ENCODE measurements at regions not wholly inside any gene's neighbourhood (a gene's known extent, or its start where the extent isn't known, plus 50 kb on each side); places are given as distances from the start of the nearest gene placed in this dataset.

DNA sequence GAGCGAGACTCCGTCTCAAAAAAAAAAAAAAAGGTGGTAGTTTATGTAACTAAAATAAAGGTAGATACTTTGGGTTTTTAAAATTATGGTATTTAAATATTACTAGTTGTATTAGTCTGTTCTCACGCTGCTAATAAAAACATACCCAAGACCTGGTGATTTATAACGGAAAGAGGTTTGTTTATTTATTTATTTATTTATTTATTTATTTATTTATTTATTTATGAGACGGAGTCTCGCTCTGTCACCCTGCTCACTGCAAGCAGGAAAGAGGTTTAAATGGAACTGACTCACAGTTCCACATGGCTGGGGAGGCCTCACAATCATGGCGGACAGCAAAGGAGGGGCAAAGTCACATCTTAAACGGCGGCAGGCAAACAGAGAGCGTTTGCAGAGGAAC lies 196.0 kb downstream of the CALCRL start (continued):
- TF ChIP-seq, protein P1, sequence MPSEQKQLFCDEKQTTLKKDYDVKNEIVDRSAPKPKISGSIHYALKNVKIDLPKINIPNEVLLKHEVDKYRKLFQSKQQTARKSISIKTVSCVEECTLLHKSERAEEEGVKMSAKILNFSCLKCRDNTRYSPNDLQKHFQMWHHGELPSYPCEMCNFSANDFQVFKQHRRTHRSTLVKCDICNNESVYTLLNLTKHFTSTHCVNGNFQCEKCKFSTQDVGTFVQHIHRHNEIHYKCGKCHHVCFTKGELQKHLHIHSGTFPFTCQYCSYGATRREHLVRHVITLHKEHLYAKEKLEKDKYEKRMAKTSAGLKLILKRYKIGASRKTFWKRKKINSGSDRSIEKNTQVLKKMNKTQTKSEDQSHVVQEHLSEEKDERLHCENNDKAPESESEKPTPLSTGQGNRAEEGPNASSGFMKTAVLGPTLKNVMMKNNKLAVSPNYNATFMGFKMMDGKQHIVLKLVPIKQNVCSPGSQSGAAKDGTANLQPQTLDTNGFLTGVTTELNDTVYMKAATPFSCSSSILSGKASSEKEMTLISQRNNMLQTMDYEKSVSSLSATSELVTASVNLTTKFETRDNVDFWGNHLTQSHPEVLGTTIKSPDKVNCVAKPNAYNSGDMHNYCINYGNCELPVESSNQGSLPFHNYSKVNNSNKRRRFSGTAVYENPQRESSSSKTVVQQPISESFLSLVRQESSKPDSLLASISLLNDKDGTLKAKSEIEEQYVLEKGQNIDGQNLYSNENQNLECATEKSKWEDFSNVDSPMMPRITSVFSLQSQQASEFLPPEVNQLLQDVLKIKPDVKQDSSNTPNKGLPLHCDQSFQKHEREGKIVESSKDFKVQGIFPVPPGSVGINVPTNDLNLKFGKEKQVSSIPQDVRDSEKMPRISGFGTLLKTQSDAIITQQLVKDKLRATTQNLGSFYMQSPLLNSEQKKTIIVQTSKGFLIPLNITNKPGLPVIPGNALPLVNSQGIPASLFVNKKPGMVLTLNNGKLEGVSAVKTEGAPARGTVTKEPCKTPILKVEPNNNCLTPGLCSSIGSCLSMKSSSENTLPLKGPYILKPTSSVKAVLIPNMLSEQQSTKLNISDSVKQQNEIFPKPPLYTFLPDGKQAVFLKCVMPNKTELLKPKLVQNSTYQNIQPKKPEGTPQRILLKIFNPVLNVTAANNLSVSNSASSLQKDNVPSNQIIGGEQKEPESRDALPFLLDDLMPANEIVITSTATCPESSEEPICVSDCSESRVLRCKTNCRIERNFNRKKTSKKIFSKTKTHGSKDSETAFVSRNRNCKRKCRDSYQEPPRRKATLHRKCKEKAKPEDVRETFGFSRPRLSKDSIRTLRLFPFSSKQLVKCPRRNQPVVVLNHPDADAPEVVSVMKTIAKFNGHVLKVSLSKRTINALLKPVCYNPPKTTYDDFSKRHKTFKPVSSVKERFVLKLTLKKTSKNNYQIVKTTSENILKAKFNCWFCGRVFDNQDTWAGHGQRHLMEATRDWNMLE (tag by site-specific recombination; conservative IDR thresholded peaks at IDR 0.05; ENCODE audit: low read depth), result peak; percentile 64; the same call in 1 of the 2 replicates
- peak; percentile 16 for TF ChIP-seq ZNF510 (tag by site-specific recombination; IDR thresholded peaks at IDR 0.05; ENCODE audit: insufficient replicate concordance)
- TF ChIP-seq ZNF394 (tag by site-specific recombination; IDR thresholded peaks at IDR 0.05; ENCODE audit: borderline replicate concordance), result peak; percentile 74; the same call in 1 of the 2 replicates
- TF ChIP-seq ZNF19 (tag by site-specific recombination; IDR thresholded peaks at IDR 0.05; ENCODE audit: low read depth), result no peak

DNA sequence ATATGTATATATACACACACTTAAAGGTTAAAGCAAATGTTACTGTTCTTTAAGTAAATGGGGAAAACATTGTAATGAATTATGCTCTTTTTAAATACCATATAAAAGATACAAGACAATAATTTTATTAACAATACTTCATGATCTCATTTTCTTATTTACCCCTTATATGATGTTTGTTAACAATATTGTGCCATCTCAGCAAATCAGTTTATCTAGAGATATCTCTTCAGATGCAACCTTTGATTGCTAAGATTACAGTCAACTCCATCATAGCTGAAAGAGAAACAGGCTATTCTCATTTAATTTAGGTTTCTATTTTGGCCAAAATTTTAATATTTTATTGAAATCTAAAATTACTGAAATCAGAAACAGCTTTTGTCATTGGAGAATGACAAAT lies 197.9 kb downstream of the CALCRL start:
- no peak for TF ChIP-seq PBX3 (CRISPR knock-in tag; IDR thresholded peaks at IDR 0.05)
- no peak for TF ChIP-seq ZNF174 (tag by site-specific recombination; IDR thresholded peaks at IDR 0.05)
- TF ChIP-seq ZEB2 (tag by site-specific recombination; IDR thresholded peaks at IDR 0.05), result no peak
- TF ChIP-seq KLF7 (tag by site-specific recombination; IDR thresholded peaks at IDR 0.05; ENCODE audit: borderline replicate concordance), result no peak
- TF ChIP-seq YY1 (tag by site-specific recombination; IDR thresholded peaks at IDR 0.05), result no peak
- TF ChIP-seq ZNF747 (tag by site-specific recombination; IDR thresholded peaks at IDR 0.05), result no peak
- no peak for TF ChIP-seq KLF9 (tag by site-specific recombination; IDR thresholded peaks at IDR 0.05; ENCODE audit: low read depth)
- TF ChIP-seq ZNF10 (tag by site-specific recombination; IDR thresholded peaks at IDR 0.05), result no peak
- TF ChIP-seq ZBTB49 (tag by site-specific recombination; IDR thresholded peaks at IDR 0.05; ENCODE audit: low read depth), result no peak
- TF ChIP-seq ZNF549 (tag by site-specific recombination; IDR thresholded peaks at IDR 0.05), result no peak
- TF ChIP-seq ZNF837 (tag by site-specific recombination; IDR thresholded peaks at IDR 0.05), result no peak
- TF ChIP-seq ZNF404 (tag by site-specific recombination; IDR thresholded peaks at IDR 0.05), result no peak
- TF ChIP-seq ZNF155 (tag by site-specific recombination; IDR thresholded peaks at IDR 0.05), result no peak
- no peak for TF ChIP-seq ZNF514 (tag by site-specific recombination; IDR thresholded peaks at IDR 0.05)
- no peak for TF ChIP-seq ZNF510 (tag by site-specific recombination; IDR thresholded peaks at IDR 0.05; ENCODE audit: insufficient replicate concordance)
- no peak for TF ChIP-seq ZNF350 (tag by site-specific recombination; IDR thresholded peaks at IDR 0.05)
- no peak for TF ChIP-seq IKZF3 (tag by site-specific recombination; IDR thresholded peaks at IDR 0.05)
- no peak for TF ChIP-seq SCRT1 (tag by site-specific recombination; IDR thresholded peaks at IDR 0.05; ENCODE audit: borderline replicate concordance)
- TF ChIP-seq ZNF501 (tag by site-specific recombination; IDR thresholded peaks at IDR 0.05), result no peak
- no peaks in the 10 kb centered on the region for H3K36me3 ChIP-seq (ENCODE audit: control insufficient read depth in 2 of 2, insufficient read depth in 1 of 2, low read length in 2 of 2)
- ChIA-PET CTCF (no interaction called here), POLR2A (no interaction called here)
- H3K4me3 ChIP-seq (ENCODE audit: low read depth, low read length), result no peak overlapping the region
- no peaks in the 10 kb centered on the region for H3K4me1 ChIP-seq (ENCODE audit: control insufficient read depth, insufficient read depth, low read length)
- H3K27ac ChIP-seq (ENCODE audit: extremely low read depth, low read depth, low read length), result no peak overlapping the region
- H3K9me3 ChIP-seq (ENCODE audit: control insufficient read depth, insufficient read depth, low read depth, low read length), result no peaks in the 10 kb centered on the region

Measured in HEK293 (cell line).